ENCODE measurements at regions not wholly inside any gene's neighbourhood (a gene's known extent, or its start where the extent isn't known, plus 50 kb on each side); places are given as distances from the start of the nearest gene placed in this dataset.
A peak's percentile ranks its signal among the peaks of the same experiment; 100 is the strongest.

- DNase-seq (ENCODE audit: low spot score) = no peak
These were observed 88.8 kb upstream of the TMEM72 start for GRCh38 chr10:44822349-44822748.

DNA sequence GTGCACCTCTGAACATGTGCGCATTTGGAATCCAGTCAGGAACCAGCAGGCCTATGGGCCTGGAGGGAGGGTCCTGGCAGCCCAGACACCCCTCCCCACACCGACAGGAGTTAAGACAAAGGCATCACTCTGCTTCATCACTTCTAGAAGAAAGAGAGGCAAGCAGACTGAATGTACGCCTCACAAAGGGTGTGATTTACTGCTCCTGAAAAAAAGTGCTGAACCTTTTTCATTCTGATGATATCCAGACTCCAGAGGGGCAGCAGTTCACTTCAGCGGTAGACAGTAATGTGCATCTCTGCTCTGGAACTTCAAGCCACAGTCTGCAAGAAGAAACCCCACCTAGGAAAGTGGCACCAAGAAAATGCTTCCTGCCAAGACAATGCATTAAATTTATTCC lies 88.2 kb upstream of the TMEM72 start:
- no peak for DNase-seq (ENCODE audit: low spot score)

DNA sequence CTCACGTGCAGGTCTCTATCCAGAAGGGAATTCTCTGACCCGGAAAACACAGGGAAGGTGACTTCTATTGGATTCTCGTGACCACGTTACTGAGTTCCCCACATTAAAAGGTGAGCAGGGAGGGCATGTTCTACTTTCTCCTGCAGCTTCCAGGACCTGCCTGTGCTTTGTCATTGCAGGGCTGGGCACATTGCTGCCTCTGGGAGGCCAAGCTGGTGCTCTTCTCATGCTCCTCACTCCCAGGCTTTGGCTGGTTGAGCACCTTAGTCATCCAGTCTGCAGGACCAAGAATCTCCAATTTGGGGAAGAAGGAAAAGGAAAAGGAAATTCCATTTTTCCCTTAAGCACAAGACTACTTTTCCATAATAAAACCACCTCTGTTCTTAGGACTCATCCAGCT lies 86.5 kb upstream of the TMEM72 start:
- no peak for DNase-seq (ENCODE audit: low spot score)

GRCh38 chr10:44827431-44828006 lies 83.6 kb upstream of the TMEM72 start:
- no peak for DNase-seq (ENCODE audit: low spot score)

DNA sequence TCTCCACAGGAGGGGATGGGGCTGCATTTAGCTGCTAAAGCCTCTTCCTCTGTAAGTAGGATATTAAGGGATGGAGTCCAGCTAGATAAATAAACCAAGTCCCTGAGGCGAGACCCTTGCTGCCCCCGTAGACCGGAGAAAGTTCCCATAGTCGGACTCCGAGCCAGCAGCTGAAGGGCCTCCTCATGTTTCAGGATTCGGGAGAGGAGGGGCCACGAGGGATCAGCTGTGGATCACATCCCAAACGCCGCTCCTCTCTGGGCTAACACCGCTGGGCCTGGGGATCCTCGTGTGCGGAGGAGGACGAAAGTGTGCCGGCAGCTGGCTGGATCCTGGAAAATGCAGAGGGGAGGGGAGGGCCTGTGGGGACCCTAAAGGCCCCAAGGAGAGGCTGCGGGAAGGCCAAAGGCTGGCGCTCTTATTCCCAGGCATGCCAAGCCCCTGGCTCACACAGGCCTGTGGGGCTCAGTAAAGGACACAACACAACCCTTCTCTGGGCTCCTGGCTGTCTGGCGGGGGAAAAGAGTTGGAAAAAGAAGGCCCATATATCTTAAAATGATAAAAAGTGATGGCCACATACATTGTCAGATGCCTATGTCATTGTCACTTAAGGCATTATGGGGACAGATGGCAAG lies 82.5 kb upstream of the TMEM72 start:
- peak; percentile 62 for DNase-seq (ENCODE audit: low spot score)

DNA sequence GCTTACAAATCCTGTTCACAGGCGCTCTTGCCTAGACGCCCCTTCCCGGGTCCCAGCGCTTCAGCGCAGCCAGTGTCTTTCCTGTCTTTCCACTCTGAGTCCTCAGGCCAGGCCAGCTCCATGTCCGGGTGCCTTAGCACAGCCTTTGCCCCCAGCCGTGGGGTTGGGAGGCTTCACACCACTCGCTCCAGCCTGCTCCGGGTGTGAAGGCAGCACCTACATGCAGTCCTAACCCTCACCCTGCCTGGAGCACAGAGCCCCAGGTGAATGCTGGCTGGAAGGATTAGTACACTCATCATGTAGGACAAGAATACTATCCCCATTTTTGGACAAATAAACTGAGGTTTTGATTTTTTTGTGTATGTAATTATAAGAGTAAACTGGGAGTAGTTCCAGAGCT lies 81.7 kb upstream of the TMEM72 start:
- DNase-seq (ENCODE audit: low spot score) = no peak

GRCh38 chr10:44830022-44830421 lies 81.1 kb upstream of the TMEM72 start:
- DNase-seq (ENCODE audit: low spot score) = no peak

GRCh38 chr10:44831581-44831980 lies 79.6 kb upstream of the TMEM72 start:
- DNase-seq (ENCODE audit: low spot score) = no peak

GRCh38 chr10:44832595-44833390 lies 78.3 kb upstream of the TMEM72 start:
- no peak for DNase-seq (ENCODE audit: low spot score)

GRCh38 chr10:44834131-44834530 lies 77.0 kb upstream of the TMEM72 start:
- DNase-seq (ENCODE audit: low spot score) = no peak

DNA sequence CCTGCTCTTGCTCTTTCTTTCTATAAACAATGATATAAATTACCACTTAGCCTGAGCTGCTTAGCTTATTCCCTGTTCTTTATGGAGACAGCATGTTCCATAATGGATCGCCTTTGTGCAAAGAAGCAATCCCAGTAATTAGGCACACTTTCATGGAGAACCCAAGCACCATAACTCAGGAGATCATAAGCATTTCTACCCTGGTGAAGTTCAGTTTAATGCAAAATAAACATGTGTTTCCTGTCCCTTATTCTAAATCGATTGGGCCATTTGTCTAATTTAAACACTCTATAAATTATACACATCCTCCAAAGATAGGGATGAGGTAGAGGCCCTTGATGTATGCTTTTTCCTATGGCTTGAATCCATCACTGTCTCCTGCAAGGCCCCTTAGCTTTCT lies 75.8 kb upstream of the TMEM72 start:
- no peak for DNase-seq (ENCODE audit: low spot score)

DNA sequence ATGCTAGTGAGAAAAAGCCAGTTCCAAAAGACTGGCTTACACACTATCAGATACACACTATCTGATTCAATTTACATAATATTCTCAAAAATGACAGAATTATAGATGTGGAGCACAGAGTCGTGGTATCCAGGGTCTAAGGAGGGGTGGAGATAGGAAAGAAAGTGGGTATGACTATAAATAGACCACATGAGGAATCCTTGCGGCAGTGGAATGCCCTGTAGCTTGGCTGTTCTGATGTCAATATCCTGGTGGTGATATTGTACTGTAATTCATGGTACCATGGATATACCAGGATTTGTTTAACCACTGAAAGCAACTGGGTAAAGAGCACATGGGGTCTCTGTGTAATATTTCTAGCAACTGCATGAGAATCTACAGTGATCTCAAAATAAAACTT lies 67.7 kb upstream of the TMEM72 start:
- no peak for DNase-seq (ENCODE audit: low spot score)

DNA sequence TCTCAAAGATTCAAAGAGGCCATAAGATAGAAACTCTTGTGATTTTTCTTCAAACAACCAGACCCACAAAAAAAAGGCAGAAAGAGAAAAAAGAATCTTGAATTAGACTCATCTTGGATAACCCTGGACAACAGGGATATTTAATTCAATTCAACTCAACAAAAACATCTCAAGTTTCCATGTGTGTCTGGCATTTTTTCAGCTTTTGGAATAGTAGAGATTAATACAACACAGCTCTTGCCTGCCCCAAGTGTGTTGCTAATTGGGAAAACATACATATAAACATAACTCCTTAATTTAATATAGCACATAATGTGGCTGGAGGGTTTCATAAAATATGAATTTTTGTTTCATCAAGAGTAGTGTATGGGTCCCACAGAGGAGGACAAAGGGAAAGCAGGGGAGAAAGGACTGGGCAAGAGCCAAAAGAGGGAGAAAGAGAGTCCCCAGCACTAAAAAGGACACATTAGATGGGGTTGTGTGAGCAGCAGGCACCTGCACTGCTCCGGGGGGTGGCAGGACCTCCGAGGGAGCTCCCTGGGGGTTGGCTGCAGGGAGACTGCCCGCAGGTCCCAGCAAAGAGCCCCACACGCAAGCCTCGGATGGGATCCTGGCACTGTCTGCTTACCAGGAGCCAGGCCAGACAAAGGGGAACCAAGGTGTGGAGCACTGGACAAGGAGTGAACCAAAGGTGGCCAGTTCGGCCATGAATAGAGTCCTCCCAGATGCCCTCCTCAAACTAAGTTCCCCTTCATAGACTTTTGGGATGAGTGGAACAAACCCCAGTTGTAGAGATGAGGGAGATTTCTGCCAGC lies 65.6 kb upstream of the TMEM72 start:
- no peak for DNase-seq (ENCODE audit: low spot score)

DNA sequence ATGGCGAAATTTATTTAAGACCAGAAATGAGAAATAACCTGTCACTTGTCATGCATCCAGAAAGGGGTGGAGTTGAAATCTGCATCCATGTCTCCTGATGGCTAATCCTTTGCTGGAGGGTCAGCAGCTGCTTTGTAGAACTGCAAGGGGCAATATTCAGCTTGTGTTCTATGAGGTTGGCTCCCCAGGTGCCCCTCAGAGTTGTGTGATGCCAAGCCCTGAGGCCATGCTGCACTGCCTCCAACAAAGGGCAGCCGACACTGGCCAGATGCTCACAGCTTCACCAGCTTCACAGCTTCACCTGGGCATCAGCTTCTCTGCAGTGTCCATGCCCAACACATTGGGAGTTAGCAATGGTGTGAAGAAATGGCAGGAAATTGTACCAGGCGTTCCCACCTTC lies 64.0 kb upstream of the TMEM72 start:
- no peak for DNase-seq (ENCODE audit: low spot score)

GRCh38 chr10:44848211-44848610 lies 62.9 kb upstream of the TMEM72 start:
- no peak for DNase-seq (ENCODE audit: low spot score)

- DNase-seq (ENCODE audit: low spot score) = no peak
These were observed 61.2 kb upstream of the TMEM72 start for GRCh38 chr10:44849936-44850335.

GRCh38 chr10:44850356-44850934 lies 60.7 kb upstream of the TMEM72 start:
- no peak for DNase-seq (ENCODE audit: low spot score)

- DNase-seq (ENCODE audit: low spot score) = no peak
These were observed 59.7 kb upstream of the TMEM72 start for GRCh38 chr10:44851413-44851812.

DNA sequence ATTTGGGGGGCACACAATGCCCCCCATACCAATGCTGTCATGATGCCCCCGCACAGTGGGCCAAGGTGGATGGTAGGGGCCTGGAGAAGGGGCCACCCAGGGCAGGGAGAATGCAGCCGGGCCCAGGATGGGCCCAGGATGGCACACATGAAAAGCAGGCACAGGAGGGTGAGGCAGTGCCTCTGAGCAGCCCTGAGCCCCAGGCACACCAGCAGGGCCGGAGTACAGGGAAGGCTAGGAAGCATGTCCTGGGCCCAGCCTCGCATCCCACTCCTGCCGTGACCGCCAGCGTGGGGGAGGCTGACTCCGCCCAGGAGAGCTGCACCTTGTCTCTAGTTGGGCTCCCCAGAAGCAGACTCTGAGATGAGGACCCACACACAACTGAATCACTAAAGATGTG lies 59.3 kb upstream of the TMEM72 start:
- DNase-seq (ENCODE audit: low spot score) = no peak

DNA sequence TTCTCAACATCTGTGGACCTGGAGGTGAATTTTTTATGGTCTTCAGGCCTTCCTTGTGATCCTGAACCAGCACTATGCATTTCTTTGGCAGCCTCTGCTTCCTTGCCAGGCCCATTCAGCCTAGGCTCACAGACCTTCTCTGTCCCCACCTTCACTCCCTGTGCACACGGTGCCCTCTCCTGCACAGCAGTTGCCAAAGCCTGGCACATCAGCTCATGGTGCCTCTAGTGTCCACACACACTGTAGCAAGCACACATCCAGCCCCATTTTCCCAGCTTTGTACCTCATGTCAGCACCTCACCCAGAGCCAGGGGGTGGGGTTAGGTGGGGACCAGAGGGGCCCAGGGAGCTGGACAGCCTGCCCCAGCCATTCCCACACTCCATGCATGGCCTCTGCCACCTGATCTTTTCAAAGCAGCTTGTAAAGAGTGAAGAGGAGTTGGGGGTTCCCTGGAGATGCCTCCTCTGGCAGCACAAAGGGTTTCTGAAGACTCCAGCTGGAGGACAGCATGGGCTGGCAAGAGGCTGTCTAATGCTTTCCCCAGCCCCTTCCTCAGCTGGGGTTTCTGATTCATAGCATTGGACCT lies 57.9 kb upstream of the TMEM72 start:
- DNase-seq (ENCODE audit: low spot score) = no peak

- no peak for DNase-seq (ENCODE audit: low spot score)
These were observed 57.3 kb upstream of the TMEM72 start for GRCh38 chr10:44853796-44854195.
